Prostate gland (tissue), 2 donors: ENCODE measurements at regions not wholly inside any gene's neighbourhood (a gene's known extent, or its start where the extent isn't known, plus 50 kb on each side); places are given as distances from the start of the nearest gene placed in this dataset.

Experiments used
- POLR2A ChIP-seq: fragments of 450-650 bp; IDR thresholded peaks from one replicate; pipeline ENCODE4 v1.6.1; 2016; ENCODE audit warnings: antibody characterized with exemption, mild to moderate bottlenecking
- TF ChIP-seq, protein P1 (sequence below), 4 experiments: fragments of 200-600 bp in 2 of 4; fragments of 450-650 bp in 2 of 4; sonication (generic) in 2 of 4; IDR thresholded peaks; 1 replicate in 3 of 4; 2 replicates in 1 of 4; pipeline ENCODE4 v1.5.1; 2016 to 2019; ENCODE audit warnings: antibody characterized with exemption in 4 of 4, mild to moderate bottlenecking in 2 of 4, moderate library complexity in 2 of 4

DNA sequence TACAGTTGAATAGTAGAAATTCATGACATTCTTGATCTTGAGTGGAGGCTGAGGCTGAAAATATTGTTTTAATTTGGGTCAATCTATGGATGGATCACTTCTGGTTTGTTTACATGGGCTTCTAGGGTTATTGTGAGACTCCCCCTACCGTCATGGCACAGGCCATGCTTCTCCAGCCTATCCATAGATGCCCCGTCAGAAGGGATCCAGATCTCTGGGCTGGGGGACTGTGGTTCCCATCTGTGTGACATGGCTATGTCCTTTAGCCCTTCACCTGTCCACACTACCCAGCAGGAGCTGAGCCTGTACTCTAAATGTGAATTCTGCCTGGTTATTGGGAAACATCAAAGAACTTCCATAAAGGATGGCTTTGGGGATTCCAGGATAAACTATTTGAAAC is 160.4 kb downstream of the ABCC12 start:
- TF ChIP-seq POLR2A, result no peak
- TF ChIP-seq, protein P1, sequence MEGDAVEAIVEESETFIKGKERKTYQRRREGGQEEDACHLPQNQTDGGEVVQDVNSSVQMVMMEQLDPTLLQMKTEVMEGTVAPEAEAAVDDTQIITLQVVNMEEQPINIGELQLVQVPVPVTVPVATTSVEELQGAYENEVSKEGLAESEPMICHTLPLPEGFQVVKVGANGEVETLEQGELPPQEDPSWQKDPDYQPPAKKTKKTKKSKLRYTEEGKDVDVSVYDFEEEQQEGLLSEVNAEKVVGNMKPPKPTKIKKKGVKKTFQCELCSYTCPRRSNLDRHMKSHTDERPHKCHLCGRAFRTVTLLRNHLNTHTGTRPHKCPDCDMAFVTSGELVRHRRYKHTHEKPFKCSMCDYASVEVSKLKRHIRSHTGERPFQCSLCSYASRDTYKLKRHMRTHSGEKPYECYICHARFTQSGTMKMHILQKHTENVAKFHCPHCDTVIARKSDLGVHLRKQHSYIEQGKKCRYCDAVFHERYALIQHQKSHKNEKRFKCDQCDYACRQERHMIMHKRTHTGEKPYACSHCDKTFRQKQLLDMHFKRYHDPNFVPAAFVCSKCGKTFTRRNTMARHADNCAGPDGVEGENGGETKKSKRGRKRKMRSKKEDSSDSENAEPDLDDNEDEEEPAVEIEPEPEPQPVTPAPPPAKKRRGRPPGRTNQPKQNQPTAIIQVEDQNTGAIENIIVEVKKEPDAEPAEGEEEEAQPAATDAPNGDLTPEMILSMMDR (IDR thresholded peaks at IDR 0.05), result no peak
